WTC11 (cell line): ENCODE measurements at regions not wholly inside any gene's neighbourhood (a gene's known extent, or its start where the extent isn't known, plus 50 kb on each side); places are given as distances from the start of the nearest gene placed in this dataset.

Experiments used
- ATAC-seq: fragments of 200-7000 bp; cut with Tn5 transposase; 2 replicates; pipeline ENCODE4 v1.10.0; 2021; ENCODE audit warnings: mild to moderate bottlenecking, moderate library complexity
- CTCF ChIA-PET: fragments of 300-600 bp; sonication (Branson Sonifier 250); formaldehyde crosslinking; loops from one replicate; lab custom pipeline; 2021; ENCODE audit warnings: antibody characterized with exemption; lab: Charles Lee
- POLR2A ChIA-PET: fragments of 350-600 bp; sonication (Branson Sonifier 250); formaldehyde crosslinking; loops from one replicate; lab custom pipeline; 2021; ENCODE audit warnings: antibody characterized with exemption; lab: Charles Lee
- DNase-seq: peaks from one replicate; pipeline ENCODE4 v3.0.0; 2021; ENCODE audit warnings: low spot score
- H3K27ac Mint-ChIP-seq: 2 replicates; pipeline ENCODE4 v1.8.0; 2021; ENCODE audit warnings: mixed read lengths
- H3K27me3 Mint-ChIP-seq: 2 replicates; pipeline ENCODE4 v1.8.0; 2021; ENCODE audit warnings: low read depth, mild to moderate bottlenecking, moderate library complexity, mixed read lengths
- H3K36me3 Mint-ChIP-seq: 2 replicates; pipeline ENCODE4 v1.8.0; 2021; ENCODE audit warnings: mixed read lengths
- H3K4me1 Mint-ChIP-seq: 2 replicates; pipeline ENCODE4 v1.8.0; 2022; ENCODE audit warnings: mixed read lengths
- H3K4me3 Mint-ChIP-seq: 2 replicates; pipeline ENCODE4 v1.8.0; 2021; ENCODE audit warnings: mild to moderate bottlenecking, moderate library complexity, mixed read lengths
- H3K9me3 Mint-ChIP-seq: 2 replicates; pipeline ENCODE4 v1.8.0; 2021; ENCODE audit warnings: mixed read lengths
- CDX4 ChIP-seq: fragments of 250-450 bp; sonication (Bioruptor Pico); IDR thresholded peaks from 2 replicates; pipeline ENCODE4 v1.9.0; 2021; ENCODE audit warnings: moderate library complexity, mild to moderate bottlenecking, inconsistent platforms, borderline replicate concordance
- ETV6 ChIP-seq: sonication (generic); formaldehyde crosslinking; IDR thresholded peaks from 2 replicates; pipeline ENCODE4 v1.8.1; 2022; ENCODE audit warnings: mild to moderate bottlenecking, missing genetic modification reagents
- NFATC4 ChIP-seq: fragments of 250-450 bp; sonication (Bioruptor Pico); IDR thresholded peaks from 2 replicates; pipeline ENCODE4 v1.9.0; 2021; ENCODE audit warnings: mild to moderate bottlenecking
- NR3C1 ChIP-seq: sonication (generic); formaldehyde crosslinking; conservative IDR thresholded peaks from 2 replicates; pipeline ENCODE4 v1.8.1; 2023; ENCODE audit warnings: low read depth, mild to moderate bottlenecking, missing genetic modification reagents
- PRDM15 ChIP-seq: sonication (generic); formaldehyde crosslinking; IDR thresholded peaks from 2 replicates; pipeline ENCODE4 v1.8.0; 2022; ENCODE audit warnings: missing genetic modification reagents
- PRRX2 ChIP-seq: fragments of 250-450 bp; sonication (Bioruptor Pico); IDR thresholded peaks from 2 replicates; pipeline ENCODE4 v1.8.0; 2021; ENCODE audit warnings: mild to moderate bottlenecking
- RELA ChIP-seq: sonication (generic); formaldehyde crosslinking; IDR thresholded peaks from 2 replicates; pipeline ENCODE4 v1.8.1; 2022; ENCODE audit warnings: missing genetic modification reagents, mild to moderate bottlenecking, borderline replicate concordance
- TCF7 ChIP-seq: sonication (generic); formaldehyde crosslinking; IDR thresholded peaks from 2 replicates; pipeline ENCODE4 v1.8.0; 2022; ENCODE audit warnings: mild to moderate bottlenecking, low read depth, missing genetic modification reagents, moderate library complexity
- ZNF138 ChIP-seq: sonication (generic); formaldehyde crosslinking; conservative IDR thresholded peaks from 2 replicates; pipeline ENCODE4 v1.8.1; 2022; ENCODE audit warnings: mild to moderate bottlenecking, moderate library complexity, missing genetic modification reagents
- ZNF232 ChIP-seq: sonication (generic); formaldehyde crosslinking; IDR thresholded peaks from 2 replicates; pipeline ENCODE4 v1.8.0; 2022; ENCODE audit warnings: mild to moderate bottlenecking, missing genetic modification reagents
- ZNF263 ChIP-seq: sonication (generic); formaldehyde crosslinking; IDR thresholded peaks from 2 replicates; pipeline ENCODE4 v1.8.1; 2022; ENCODE audit warnings: low read depth, mild to moderate bottlenecking, moderate library complexity, missing genetic modification reagents
- ZNF317 ChIP-seq: sonication (generic); formaldehyde crosslinking; IDR thresholded peaks from 2 replicates; pipeline ENCODE4 v1.8.1; 2023; ENCODE audit warnings: low read depth, mild to moderate bottlenecking, moderate library complexity, missing genetic modification reagents, borderline replicate concordance
- ZNF532 ChIP-seq: fragments of 250-450 bp; sonication (Bioruptor Pico); IDR thresholded peaks from 2 replicates; pipeline ENCODE4 v1.9.0; 2021; ENCODE audit warnings: mild to moderate bottlenecking, borderline replicate concordance
- ZNF671 ChIP-seq: fragments of 250-450 bp; sonication (Bioruptor Pico); IDR thresholded peaks from 2 replicates; pipeline ENCODE4 v1.8.0; 2021; ENCODE audit warnings: mild to moderate bottlenecking
- TF ChIP-seq, protein P1 (sequence below): sonication (generic); formaldehyde crosslinking; IDR thresholded peaks from 2 replicates; pipeline ENCODE4 v1.8.0; 2023; ENCODE audit warnings: mild to moderate bottlenecking, missing genetic modification reagents
- TF ChIP-seq, protein P2 (sequence below): sonication (generic); formaldehyde crosslinking; IDR thresholded peaks from 2 replicates; pipeline ENCODE4 v1.8.0; 2022; ENCODE audit warnings: mild to moderate bottlenecking, missing genetic modification reagents
- TF ChIP-seq, protein P3 (sequence below): sonication (generic); formaldehyde crosslinking; IDR thresholded peaks from 2 replicates; pipeline ENCODE4 v1.8.1; 2023; ENCODE audit warnings: mild to moderate bottlenecking, missing genetic modification reagents, moderate library complexity
- TF ChIP-seq, protein P4 (sequence below): fragments of 250-450 bp; sonication (Bioruptor Pico); IDR thresholded peaks from 2 replicates; pipeline ENCODE4 v2.1.2; 2022; ENCODE audit warnings: mild to moderate bottlenecking, moderate library complexity

DNA sequence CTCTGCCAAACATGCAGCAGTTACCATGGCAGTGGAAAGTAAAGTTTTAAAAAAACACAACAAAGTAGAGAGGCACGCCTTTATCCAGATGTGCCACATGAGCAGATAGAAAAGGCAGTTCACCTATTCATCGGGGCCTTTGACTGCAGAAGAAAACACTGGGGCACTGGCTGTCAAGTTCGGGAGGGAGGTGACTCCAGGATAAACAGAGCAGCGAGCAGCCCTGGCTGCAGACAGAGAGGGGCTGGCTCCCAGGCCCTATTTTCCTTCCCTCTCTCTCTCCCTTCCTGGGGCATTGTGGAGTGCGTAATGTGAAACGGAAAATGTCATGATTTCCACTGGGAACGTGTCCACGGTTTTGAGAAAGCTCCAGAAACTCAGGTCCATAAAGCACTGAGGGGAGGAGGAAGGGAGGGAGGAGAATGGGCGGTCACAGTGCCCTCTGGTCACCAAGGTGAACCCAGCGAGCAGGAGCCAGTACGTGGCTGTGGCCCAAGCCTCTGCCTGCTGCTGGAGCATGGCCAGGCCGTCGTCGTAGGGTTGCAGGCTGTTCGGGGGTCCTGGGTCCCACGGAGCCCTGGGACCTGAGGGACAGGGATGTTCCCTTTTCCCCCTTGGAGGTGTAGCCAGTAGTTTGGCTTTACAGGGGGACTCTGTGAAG lies 114.7 kb upstream of the IRF2BP2 start:
- Mint-ChIP-seq H3K27ac (peak overlapping the region; percentile 87), H3K27me3 (peaks cover 6% of the 10 kb centered on the region; the same call in 1 of the 2 replicates), H3K36me3 (no peaks in the 10 kb centered on the region), H3K9me3 (no peaks in the 10 kb centered on the region), H3K4me1 (peaks cover 61% of the 10 kb centered on the region), H3K4me3 (peak overlapping the region; percentile 43; the same call in 1 of the 2 replicates)
- POLR2A ChIA-PET: interaction anchor here (0.7 to 1.1 kb wide), 7 partner anchors 11 to 128 kb away, joined by 3 to 6 read pairs (median 4); no protein-coding TSS in a partner anchor
- DNase-seq (no peak), ATAC-seq (peak; percentile 24)
- TF ChIP-seq ZNF138 (CRISPR knock-in tag) (no peak), ZNF232 (CRISPR knock-in tag) (no peak), NR3C1 (CRISPR knock-in tag) (no peak), PRDM15 (CRISPR knock-in tag) (no peak), NFATC4 (no peak), RELA (no peak), PRRX2 (CRISPR knock-in tag) (no peak), CDX4 (CRISPR knock-in tag) (no peak), ZNF671 (CRISPR knock-in tag) (no peak)
- TF ChIP-seq, protein P1, sequence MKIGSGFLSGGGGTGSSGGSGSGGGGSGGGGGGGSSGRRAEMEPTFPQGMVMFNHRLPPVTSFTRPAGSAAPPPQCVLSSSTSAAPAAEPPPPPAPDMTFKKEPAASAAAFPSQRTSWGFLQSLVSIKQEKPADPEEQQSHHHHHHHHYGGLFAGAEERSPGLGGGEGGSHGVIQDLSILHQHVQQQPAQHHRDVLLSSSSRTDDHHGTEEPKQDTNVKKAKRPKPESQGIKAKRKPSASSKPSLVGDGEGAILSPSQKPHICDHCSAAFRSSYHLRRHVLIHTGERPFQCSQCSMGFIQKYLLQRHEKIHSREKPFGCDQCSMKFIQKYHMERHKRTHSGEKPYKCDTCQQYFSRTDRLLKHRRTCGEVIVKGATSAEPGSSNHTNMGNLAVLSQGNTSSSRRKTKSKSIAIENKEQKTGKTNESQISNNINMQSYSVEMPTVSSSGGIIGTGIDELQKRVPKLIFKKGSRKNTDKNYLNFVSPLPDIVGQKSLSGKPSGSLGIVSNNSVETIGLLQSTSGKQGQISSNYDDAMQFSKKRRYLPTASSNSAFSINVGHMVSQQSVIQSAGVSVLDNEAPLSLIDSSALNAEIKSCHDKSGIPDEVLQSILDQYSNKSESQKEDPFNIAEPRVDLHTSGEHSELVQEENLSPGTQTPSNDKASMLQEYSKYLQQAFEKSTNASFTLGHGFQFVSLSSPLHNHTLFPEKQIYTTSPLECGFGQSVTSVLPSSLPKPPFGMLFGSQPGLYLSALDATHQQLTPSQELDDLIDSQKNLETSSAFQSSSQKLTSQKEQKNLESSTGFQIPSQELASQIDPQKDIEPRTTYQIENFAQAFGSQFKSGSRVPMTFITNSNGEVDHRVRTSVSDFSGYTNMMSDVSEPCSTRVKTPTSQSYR (CRISPR knock-in tag): no peak
- TF ChIP-seq, protein P2, sequence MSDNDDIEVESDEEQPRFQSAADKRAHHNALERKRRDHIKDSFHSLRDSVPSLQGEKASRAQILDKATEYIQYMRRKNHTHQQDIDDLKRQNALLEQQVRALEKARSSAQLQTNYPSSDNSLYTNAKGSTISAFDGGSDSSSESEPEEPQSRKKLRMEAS (CRISPR knock-in tag): no peak; the same call in 1 of the 2 replicates
- TF ChIP-seq, protein P3, sequence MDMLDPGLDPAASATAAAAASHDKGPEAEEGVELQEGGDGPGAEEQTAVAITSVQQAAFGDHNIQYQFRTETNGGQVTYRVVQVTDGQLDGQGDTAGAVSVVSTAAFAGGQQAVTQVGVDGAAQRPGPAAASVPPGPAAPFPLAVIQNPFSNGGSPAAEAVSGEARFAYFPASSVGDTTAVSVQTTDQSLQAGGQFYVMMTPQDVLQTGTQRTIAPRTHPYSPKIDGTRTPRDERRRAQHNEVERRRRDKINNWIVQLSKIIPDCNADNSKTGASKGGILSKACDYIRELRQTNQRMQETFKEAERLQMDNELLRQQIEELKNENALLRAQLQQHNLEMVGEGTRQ (CRISPR knock-in tag): no peak
- CTCF ChIA-PET: interaction anchor here (0.8 to 1.1 kb wide), 8 partner anchors 11 to 369 kb away, joined by 3 to 6 read pairs (median 4); no protein-coding TSS in a partner anchor

DNA sequence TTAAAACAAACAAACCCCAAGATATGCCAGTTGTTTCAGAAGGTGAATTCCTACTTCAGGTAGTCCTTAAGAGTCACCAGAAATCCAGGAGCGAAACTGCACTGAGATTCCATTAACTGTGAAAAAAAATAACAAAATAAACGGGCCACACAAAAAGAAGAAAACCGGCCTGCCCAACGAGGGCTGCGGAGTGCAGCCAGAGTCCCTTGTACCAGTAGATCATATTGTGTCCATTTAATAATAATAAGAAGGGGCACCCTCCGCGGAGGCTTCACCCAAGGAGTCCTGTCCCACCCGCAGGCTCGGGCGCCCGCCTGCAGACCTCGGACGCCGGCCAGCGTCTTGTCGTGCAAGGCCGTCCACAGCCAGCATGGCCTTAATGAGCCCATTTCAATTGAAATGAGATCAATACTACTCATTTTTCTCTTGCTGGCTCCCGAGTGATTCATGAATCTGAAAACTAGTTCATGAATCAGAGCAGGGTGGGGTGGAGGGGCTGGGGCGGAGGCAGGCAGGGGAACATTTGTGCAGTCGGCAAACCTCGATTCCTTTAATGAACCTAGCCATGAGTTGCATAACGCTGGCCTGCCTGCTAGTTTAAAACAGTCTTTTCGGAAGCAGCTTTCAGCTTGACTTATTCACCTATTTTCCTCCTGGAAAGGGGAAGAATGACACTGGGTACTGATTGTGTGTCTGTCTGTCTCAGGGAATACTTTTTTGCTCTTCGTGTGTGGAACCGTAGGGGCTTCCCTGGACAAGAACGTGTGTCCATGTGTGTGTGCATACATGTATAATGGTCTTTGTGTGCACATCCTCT lies 113.1 kb upstream of the IRF2BP2 start:
- CTCF ChIA-PET: interaction anchor here (1.0 to 1.1 kb wide), 2 partner anchors 360 to 370 kb away, joined by 3 to 4 read pairs; no protein-coding TSS in a partner anchor
- Mint-ChIP-seq H3K27ac (peak overlapping the region; percentile 87), H3K9me3 (no peaks in the 10 kb centered on the region), H3K4me3 (no peak overlapping the region; the same call in 1 of the 2 replicates), H3K4me1 (peaks cover 61% of the 10 kb centered on the region), H3K27me3 (peaks cover 6% of the 10 kb centered on the region; the same call in 1 of the 2 replicates), H3K36me3 (no peaks in the 10 kb centered on the region)
- no peak for DNase-seq
- ATAC-seq: no peak
- POLR2A ChIA-PET: no interaction called here
- TF ChIP-seq ZNF263 (no peak), ZNF671 (CRISPR knock-in tag) (no peak), ZNF532 (CRISPR knock-in tag) (no peak), TCF7 (no peak), ETV6 (CRISPR knock-in tag) (no peak), ZNF317 (CRISPR knock-in tag) (no peak)
- TF ChIP-seq, protein P4, sequence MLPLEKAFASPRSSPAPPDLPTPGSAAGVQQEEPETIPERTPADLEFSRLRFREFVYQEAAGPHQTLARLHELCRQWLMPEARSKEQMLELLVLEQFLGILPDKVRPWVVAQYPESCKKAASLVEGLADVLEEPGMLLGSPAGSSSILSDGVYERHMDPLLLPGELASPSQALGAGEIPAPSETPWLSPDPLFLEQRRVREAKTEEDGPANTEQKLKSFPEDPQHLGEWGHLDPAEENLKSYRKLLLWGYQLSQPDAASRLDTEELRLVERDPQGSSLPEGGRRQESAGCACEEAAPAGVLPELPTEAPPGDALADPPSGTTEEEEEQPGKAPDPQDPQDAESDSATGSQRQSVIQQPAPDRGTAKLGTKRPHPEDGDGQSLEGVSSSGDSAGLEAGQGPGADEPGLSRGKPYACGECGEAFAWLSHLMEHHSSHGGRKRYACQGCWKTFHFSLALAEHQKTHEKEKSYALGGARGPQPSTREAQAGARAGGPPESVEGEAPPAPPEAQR (CRISPR knock-in tag): no peak
